ENCODE measurements at regions not wholly inside any gene's neighbourhood (a gene's known extent, or its start where the extent isn't known, plus 50 kb on each side); places are given as distances from the start of the nearest gene placed in this dataset.

GRCh38 chr6:40307712-40308111 is 279.5 kb downstream of the LRFN2 start:
- no peak overlapping the region for H3K4me3 ChIP-seq (ENCODE audit: low read depth, low read length)
- TF ChIP-seq MYC (IDR thresholded peaks at IDR 0.05; ENCODE audit: low read depth, low read length) (no peak), MAX (IDR thresholded peaks at IDR 0.05; ENCODE audit: low read depth, low read length) (no peak), POLR2A (IDR thresholded peaks at IDR 0.05; ENCODE audit: extremely low read depth, insufficient read length) (no peak), CTCF (IDR thresholded peaks at IDR 0.05; ENCODE audit: low read depth, low read length) (no peak)
- no peak for DNase-seq (ENCODE audit: low read depth)

- no peak for TF ChIP-seq MAX (IDR thresholded peaks at IDR 0.05; ENCODE audit: low read depth, low read length)
- no peak for TF ChIP-seq MYC (IDR thresholded peaks at IDR 0.05; ENCODE audit: low read depth, low read length)
- TF ChIP-seq CTCF (IDR thresholded peaks at IDR 0.05; ENCODE audit: low read depth, low read length): no peak
- no peak for TF ChIP-seq POLR2A (IDR thresholded peaks at IDR 0.05; ENCODE audit: extremely low read depth, insufficient read length)
Observed at GRCh38 chr6:40302856-40303454, 284.2 kb downstream of the LRFN2 start.

GRCh38 chr6:40299681-40300080 is 287.5 kb downstream of the LRFN2 start:
- TF ChIP-seq MYC (IDR thresholded peaks at IDR 0.05; ENCODE audit: low read depth, low read length): no peak
- no peak for TF ChIP-seq POLR2A (IDR thresholded peaks at IDR 0.05; ENCODE audit: extremely low read depth, insufficient read length)
- no peak for TF ChIP-seq CTCF (IDR thresholded peaks at IDR 0.05; ENCODE audit: low read depth, low read length)
- TF ChIP-seq MAX (IDR thresholded peaks at IDR 0.05; ENCODE audit: low read depth, low read length): no peak

More at GRCh38 chr6:40302856-40303454, 284.2 kb downstream of the LRFN2 start:
- DNase-seq (ENCODE audit: low read depth): no peak
- H3K4me3 ChIP-seq (ENCODE audit: low read depth, low read length): no peak overlapping the region

GRCh38 chr6:40298207-40298606 is 289.0 kb downstream of the LRFN2 start:
- DNase-seq (ENCODE audit: low read depth): no peak
- H3K4me3 ChIP-seq (ENCODE audit: low read depth, low read length): no peak overlapping the region
- TF ChIP-seq MAX (IDR thresholded peaks at IDR 0.05; ENCODE audit: low read depth, low read length) (no peak), MYC (IDR thresholded peaks at IDR 0.05; ENCODE audit: low read depth, low read length) (no peak), POLR2A (IDR thresholded peaks at IDR 0.05; ENCODE audit: extremely low read depth, insufficient read length) (no peak), CTCF (IDR thresholded peaks at IDR 0.05; ENCODE audit: low read depth, low read length) (no peak)

More at GRCh38 chr6:40299681-40300080, 287.5 kb downstream of the LRFN2 start:
- no peak overlapping the region for H3K4me3 ChIP-seq (ENCODE audit: low read depth, low read length)
- DNase-seq (ENCODE audit: low read depth): no peak

GRCh38 chr6:40295251-40295950 is 291.8 kb downstream of the LRFN2 start:
- H3K4me3 ChIP-seq (ENCODE audit: low read depth, low read length): no peak overlapping the region
- no peak for DNase-seq (ENCODE audit: low read depth)
- TF ChIP-seq CTCF (IDR thresholded peaks at IDR 0.05; ENCODE audit: low read depth, low read length) (no peak), POLR2A (IDR thresholded peaks at IDR 0.05; ENCODE audit: extremely low read depth, insufficient read length) (no peak), MAX (IDR thresholded peaks at IDR 0.05; ENCODE audit: low read depth, low read length) (no peak), MYC (IDR thresholded peaks at IDR 0.05; ENCODE audit: low read depth, low read length) (no peak)

Measured in NB4 (cell line).